GM12864 (cell line): ENCODE measurements at regions not wholly inside any gene's neighbourhood (a gene's known extent, or its start where the extent isn't known, plus 50 kb on each side); places are given as distances from the start of the nearest gene placed in this dataset.
"Not testable (repeated sequence)": the region's sequence is repeated elsewhere in the genome, so short reads cannot be mapped to it uniquely, and the experiment has no call there.

ENCODE experiments used
- DNase-seq: peaks from one replicate; pipeline ENCODE4 v3.0.0-alpha.2; 2011; ENCODE audit warnings: low read depth
- H3K4me3 ChIP-seq: 2 replicates; pipeline ENCODE4 v1.5.1; 2011; ENCODE audit warnings: mild to moderate bottlenecking, low read depth, low read length, control low read depth
- CTCF ChIP-seq: IDR thresholded peaks from 2 replicates; pipeline ENCODE4 v1.5.1; 2011; ENCODE audit warnings: low read depth, mild to moderate bottlenecking, moderate library complexity, low read length, control low read depth, inconsistent platforms; ENCODE audit errors: missing control alignments

GRCh38 chr5:120134944-120135343 is 329.2 kb upstream of the PRR16 start:
- no peak for DNase-seq
- TF ChIP-seq CTCF, result no peak
- H3K4me3 ChIP-seq, result no peak overlapping the region

GRCh38 chr5:120137582-120137981 is 326.5 kb upstream of the PRR16 start:
- no peak for TF ChIP-seq CTCF
- no peak overlapping the region for H3K4me3 ChIP-seq
- no peak for DNase-seq

GRCh38 chr5:120139039-120139438 is 325.1 kb upstream of the PRR16 start:
- no peak for DNase-seq
- H3K4me3 ChIP-seq, result no peak overlapping the region
- no peak for TF ChIP-seq CTCF

GRCh38 chr5:120140501-120140900 is 323.6 kb upstream of the PRR16 start:
- no peak overlapping the region for H3K4me3 ChIP-seq
- no peak for TF ChIP-seq CTCF
- no peak for DNase-seq

GRCh38 chr5:120141076-120141475 is 323.0 kb upstream of the PRR16 start:
- H3K4me3 ChIP-seq, result no peak overlapping the region
- TF ChIP-seq CTCF, result no peak
- DNase-seq, result no peak

GRCh38 chr5:120146787-120147186 is 317.3 kb upstream of the PRR16 start:
- TF ChIP-seq CTCF, result no peak
- no peak for DNase-seq
- H3K4me3 ChIP-seq, result no peak overlapping the region

- H3K4me3 ChIP-seq, DNase-seq: not testable (repeated sequence)
Observed at GRCh38 chr5:120147911-120148310, 316.2 kb upstream of the PRR16 start.

- H3K4me3 ChIP-seq, result no peak overlapping the region
- no peak for DNase-seq
Observed at GRCh38 chr5:120150770-120151169, 313.3 kb upstream of the PRR16 start.

More at GRCh38 chr5:120150770-120151169, 313.3 kb upstream of the PRR16 start:
- no peak for TF ChIP-seq CTCF
